ENCODE measurements at regions not wholly inside any gene's neighbourhood (a gene's known extent, or its start where the extent isn't known, plus 50 kb on each side); places are given as distances from the start of the nearest gene placed in this dataset.

- no peak for TF ChIP-seq POLR2A (IDR thresholded peaks at IDR 0.05; ENCODE audit: low read depth, low read length)
- TF ChIP-seq POLR2AphosphoS5 (IDR thresholded peaks at IDR 0.05; ENCODE audit: low read depth, low read length) = no peak
These were observed 76.6 kb upstream of the RMDN2 start for GRCh38 chr2:37848451-37848850.

All from GM12892 (cell line).